TTC549 (cell line): ENCODE measurements at regions not wholly inside any gene's neighbourhood (a gene's known extent, or its start where the extent isn't known, plus 50 kb on each side); places are given as distances from the start of the nearest gene placed in this dataset.

Source experiments
- FAIRE-seq: peaks from 2 replicates; lab custom pipeline; 2012; peaks lifted over from hg19 to GRCh38; lab: Jason Lieb, UNC

DNA sequence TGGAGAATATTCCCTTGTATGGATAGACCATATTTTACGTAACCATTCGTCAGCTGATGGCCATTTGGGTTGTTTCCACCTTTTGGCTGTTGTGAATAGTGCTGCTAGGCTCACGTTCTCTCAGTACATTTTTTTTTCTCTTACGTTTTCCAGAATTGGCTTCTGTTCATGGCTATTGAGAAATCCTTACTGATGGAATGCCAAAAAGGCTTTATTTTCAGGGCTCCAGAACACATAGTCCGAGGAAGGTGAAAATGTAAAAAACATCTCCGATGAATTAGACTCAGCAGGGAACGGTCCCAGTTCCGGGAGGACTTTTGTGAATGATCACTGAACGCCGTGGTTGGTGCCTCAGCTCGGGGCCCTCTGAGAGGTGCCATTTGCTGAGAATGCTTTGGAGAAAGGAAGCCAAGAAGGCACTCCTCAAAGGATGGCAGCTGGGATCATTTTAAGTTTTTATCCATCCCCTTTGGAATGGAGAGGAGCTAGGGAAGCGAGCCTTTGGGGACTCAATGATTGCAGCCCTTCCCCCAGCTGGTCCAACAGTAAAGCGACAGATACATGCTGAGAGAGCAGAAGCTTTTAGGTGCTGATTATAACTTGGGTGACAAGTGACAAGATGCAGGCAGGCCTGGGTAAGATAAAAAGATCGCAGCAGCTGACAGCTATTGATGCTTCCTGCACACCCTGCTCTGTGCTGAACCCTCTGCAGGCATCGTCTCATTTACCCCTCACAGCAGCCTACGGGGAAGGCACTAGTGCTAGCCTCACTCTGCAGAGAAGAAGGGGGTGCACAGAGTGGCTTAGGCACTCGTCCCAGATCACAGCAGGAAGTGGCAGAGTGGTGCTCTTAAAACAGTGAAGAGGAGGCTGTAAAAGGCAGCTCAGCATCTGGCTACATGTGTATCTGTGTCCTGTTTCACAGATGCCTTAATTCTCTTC is 133.4 kb upstream of the KCNG1 start:
- FAIRE-seq, result no peak

- FAIRE-seq, result no peak
Measured at GRCh38 chr20:51154708-51155690, 132.1 kb upstream of the KCNG1 start.

GRCh38 chr20:51153867-51154707 is 131.2 kb upstream of the KCNG1 start:
- no peak for FAIRE-seq

DNA sequence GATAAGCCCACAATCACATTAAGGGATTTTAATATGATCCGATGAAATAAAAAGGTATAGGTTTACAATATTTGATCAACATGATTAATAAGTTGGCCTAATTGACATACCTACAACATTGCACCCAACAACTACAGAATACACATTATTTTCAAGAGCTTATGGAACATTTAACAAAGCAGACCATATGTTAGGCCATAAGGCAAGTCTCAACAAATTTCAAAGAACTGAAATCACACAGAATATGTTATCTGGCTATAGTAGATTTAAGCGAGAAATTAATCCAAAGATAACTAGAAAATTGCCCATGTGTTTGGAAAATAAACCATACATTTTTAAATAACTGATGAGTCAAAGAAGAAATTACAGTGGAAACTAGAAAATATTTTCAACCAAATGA is 126.0 kb upstream of the KCNG1 start:
- FAIRE-seq, result no peak

DNA sequence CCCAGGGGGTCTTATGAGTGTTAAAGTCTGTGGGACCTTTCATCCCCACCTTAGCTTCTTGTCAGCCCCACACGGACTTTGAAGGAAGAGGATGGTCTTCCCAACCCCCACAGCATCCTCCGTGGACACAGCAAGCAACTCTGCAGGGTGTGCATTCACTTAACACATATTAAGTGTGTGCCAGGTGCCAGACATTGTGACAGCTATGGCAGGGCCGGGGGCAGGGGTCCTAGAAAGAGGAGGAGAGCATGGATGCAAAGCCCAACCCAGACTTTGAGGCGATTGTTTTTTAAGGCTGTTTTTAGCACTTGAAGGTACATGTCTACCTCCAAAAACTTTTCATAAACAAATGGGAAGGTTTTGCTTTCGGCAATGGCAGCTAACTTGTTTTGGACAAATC is 121.6 kb upstream of the KCNG1 start:
- no peak for FAIRE-seq

GRCh38 chr20:51143652-51144051 is 120.7 kb upstream of the KCNG1 start:
- no peak for FAIRE-seq

DNA sequence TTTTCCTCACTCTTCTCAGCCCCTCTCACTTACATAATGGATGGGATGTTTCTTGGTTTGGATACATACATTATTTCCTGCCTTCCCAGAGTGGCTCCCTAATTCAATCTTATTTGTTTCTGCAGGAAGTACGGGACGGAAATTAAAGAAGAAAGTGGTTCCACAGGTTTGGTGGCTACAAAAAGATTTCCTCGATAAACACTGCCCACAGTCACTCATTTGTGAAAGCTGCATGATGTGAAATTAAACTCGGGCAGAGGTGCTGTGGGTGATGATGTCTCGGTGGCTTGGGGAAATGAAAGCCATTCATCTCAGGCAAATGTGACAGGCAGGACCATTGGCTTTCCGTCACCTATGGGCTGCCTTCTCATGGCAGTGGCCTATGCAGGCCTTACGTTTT is 119.5 kb upstream of the KCNG1 start:
- no peak for FAIRE-seq

GRCh38 chr20:51140671-51141070 is 117.8 kb upstream of the KCNG1 start:
- FAIRE-seq, result no peak

DNA sequence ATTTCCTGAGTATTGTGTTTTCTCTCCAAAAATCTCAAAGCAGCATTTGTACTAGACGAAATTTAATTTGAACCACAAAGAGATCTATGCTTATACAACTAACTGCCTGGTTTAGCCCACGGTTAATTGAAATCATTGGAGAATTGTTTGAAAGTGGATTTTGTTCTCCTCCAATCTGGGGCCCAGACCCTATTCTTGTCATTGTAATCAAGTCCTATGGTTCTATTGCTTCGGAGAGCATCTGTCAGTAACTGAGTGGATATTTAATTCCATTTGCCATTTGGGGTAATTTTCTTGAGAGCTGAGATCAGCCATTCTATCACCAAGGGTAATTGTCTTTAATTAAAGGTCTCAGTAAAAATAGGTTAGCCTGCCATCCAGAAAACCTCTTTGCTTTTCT is 117.0 kb upstream of the KCNG1 start:
- FAIRE-seq, result no peak

DNA sequence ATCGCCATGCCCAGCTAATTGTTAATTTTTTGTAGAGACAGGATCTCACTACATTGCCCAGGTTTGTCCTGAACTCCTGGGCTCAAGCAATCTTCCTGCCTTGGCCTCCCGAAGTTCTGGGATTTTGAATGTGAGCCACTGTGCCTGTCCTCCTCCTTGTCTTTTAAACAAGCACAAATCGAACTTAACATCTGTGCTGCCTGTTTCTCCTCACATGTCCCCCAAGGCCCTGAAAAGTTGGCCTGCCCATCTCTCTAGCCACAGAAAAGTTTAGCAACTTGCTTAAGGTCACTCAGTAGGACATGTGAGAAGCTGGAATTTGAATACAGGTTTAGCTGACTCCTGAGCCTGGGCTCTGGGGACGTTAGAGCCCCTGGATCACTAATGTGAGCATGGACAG is 115.7 kb upstream of the KCNG1 start:
- no peak for FAIRE-seq

- FAIRE-seq, result no peak
Measured at GRCh38 chr20:51137461-51137860, 114.6 kb upstream of the KCNG1 start.

GRCh38 chr20:51135926-51136715 is 113.2 kb upstream of the KCNG1 start:
- FAIRE-seq, result no peak

DNA sequence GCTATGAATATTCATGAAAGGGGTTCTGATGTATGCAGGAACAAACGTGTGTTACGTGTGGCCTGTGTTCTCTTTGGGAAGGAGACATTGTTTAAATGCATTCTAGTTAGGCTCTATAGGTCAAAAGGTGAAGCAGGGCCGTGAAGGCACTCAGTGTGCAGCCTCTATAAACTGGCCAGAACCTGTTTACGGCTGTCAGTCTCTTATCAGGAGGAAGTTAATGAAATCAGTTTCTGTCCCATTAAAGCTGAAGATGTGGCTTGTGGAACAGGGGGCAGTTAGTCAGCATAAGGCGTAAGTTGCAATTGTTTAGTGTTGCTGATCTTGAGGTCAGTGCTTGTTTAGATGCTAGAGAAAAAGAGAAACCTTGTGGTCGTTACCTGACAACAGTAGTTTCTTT is 111.5 kb upstream of the KCNG1 start:
- FAIRE-seq, result no peak

DNA sequence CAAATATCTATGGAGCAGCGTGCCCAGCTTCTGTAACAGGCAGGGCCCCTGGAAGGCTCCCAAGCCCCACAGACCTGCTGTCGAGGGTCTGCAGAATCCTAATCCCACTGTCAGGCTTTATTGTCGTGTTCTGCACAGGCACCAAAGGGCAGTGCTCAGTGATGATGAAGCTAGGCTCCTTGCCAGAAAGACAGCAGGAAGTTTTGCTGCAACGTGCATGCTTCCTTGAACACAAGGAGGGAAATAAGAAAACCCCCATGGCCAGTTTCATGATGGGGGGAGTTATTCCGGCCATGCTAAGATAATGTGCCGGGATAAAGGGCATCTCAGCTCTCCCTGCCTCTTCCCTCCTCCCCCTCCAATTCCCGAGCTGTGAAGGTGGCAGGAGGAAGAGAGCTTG is 109.4 kb upstream of the KCNG1 start:
- FAIRE-seq, result no peak

GRCh38 chr20:51131811-51132210 is 108.9 kb upstream of the KCNG1 start:
- no peak for FAIRE-seq

- no peak for FAIRE-seq
Measured at GRCh38 chr20:51129147-51129776, 106.4 kb upstream of the KCNG1 start.

DNA sequence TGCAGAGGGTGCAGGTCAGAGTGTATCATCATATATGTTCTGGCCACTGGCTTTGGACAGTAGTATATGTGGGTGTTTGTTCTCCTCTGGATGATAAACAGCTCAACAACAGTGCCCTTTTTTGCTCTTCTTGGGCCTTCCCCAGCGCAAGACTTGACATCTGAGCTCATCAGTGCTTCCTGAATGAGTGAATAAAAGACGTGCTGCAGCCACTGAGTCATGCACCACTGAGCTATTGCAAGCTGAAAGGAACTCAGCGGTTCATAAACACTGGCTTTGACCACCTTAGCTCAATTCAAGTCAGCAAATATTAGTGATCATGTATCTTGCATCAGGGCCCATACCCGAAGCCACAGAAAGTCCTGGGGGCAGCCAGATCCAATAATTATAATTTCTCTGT is 105.3 kb upstream of the KCNG1 start:
- no peak for FAIRE-seq

GRCh38 chr20:51127713-51128112 is 104.8 kb upstream of the KCNG1 start:
- no peak for FAIRE-seq

GRCh38 chr20:51126337-51126736 is 103.4 kb upstream of the KCNG1 start:
- FAIRE-seq, result no peak

DNA sequence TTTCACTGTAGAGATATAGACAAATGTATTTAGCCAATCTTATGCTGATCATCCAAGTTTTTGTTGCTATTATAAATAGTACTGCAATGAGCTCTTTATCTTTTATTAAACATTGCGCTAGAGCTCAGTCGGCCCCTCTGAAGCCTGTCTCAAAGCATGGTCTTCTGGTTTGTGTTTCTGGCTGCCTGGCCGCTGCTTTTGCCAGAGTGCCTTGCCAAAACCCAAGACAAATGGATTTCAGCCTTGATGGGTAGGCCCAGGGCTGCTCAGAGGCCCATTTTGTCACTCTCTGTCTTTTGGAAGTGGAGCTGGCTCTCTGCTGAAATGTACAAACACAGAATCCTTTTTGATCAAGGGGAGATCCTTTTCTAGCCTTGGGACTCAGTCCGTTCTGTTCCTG is 102.9 kb upstream of the KCNG1 start:
- FAIRE-seq, result no peak

GRCh38 chr20:51125105-51125504 is 102.2 kb upstream of the KCNG1 start:
- FAIRE-seq, result no peak
